H1 (cell line): ENCODE measurements at regions not wholly inside any gene's neighbourhood (a gene's known extent, or its start where the extent isn't known, plus 50 kb on each side); places are given as distances from the start of the nearest gene placed in this dataset.

Source experiments
- EZH2 ChIP-seq: fragments of 200-600 bp; sonication (generic); IDR thresholded peaks from 2 replicates; pipeline ENCODE4 v1.7.1; 2012; ENCODE audit warnings: low read depth, mild to moderate bottlenecking, moderate library complexity, low read length, inconsistent platforms; ENCODE audit not compliant: severe bottlenecking
- KDM4A ChIP-seq: IDR thresholded peaks from one replicate; pipeline ENCODE4 v1.7.1; 2012; ENCODE audit warnings: low read depth, mild to moderate bottlenecking, moderate library complexity, low read length, inconsistent platforms; ENCODE audit not compliant: severe bottlenecking
- POLR2A ChIP-seq, 2 experiments: IDR thresholded peaks; 1 replicate in 1 of 2; 2 replicates in 1 of 2; pipeline ENCODE4 v1.6.1; 2011; ENCODE audit warnings: low read depth in 2 of 2, low read length in 2 of 2, mild to moderate bottlenecking in 2 of 2; ENCODE audit errors: control extremely low read depth in 1 of 2
- RFX5 ChIP-seq: IDR thresholded peaks from 2 replicates; pipeline ENCODE4 v1.6.1; 2011; ENCODE audit warnings: low read depth, low read length, improper control_type of control experiment, borderline replicate concordance
- TF ChIP-seq, protein P1 (sequence below): fragments of 300-600 bp; sonication (generic); IDR thresholded peaks from 2 replicates; pipeline ENCODE4 v1.7.1; 2012; ENCODE audit warnings: low read length, moderate library complexity, mild to moderate bottlenecking, inconsistent platforms; ENCODE audit not compliant: insufficient replicate concordance
- TF ChIP-seq, protein P2 (sequence below): IDR thresholded peaks from 2 replicates; pipeline ENCODE4 v1.6.1; 2011; ENCODE audit warnings: low read depth, mild to moderate bottlenecking, low read length; ENCODE audit not compliant: insufficient read depth

DNA sequence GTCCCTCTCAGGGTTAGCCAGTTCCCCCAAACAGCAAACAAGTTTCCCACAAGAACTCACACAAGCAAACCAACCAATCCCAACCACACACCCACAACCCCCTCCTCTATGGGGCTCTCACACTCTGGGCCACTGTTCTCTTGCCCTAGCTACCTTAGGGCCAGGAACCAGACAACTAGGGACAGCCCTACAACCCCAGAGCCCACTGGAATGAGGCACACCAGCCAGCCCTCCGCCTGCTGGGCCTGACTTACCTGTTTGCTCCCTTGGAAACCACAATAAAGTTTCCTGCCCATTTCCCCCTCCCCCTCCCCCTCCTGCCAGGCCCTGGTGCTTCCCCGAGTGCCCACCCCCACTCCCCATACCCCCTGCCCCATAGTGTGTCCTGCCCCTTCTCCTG, 132.6 kb downstream of the WDR11 start (continued):
- TF ChIP-seq, protein P1, sequence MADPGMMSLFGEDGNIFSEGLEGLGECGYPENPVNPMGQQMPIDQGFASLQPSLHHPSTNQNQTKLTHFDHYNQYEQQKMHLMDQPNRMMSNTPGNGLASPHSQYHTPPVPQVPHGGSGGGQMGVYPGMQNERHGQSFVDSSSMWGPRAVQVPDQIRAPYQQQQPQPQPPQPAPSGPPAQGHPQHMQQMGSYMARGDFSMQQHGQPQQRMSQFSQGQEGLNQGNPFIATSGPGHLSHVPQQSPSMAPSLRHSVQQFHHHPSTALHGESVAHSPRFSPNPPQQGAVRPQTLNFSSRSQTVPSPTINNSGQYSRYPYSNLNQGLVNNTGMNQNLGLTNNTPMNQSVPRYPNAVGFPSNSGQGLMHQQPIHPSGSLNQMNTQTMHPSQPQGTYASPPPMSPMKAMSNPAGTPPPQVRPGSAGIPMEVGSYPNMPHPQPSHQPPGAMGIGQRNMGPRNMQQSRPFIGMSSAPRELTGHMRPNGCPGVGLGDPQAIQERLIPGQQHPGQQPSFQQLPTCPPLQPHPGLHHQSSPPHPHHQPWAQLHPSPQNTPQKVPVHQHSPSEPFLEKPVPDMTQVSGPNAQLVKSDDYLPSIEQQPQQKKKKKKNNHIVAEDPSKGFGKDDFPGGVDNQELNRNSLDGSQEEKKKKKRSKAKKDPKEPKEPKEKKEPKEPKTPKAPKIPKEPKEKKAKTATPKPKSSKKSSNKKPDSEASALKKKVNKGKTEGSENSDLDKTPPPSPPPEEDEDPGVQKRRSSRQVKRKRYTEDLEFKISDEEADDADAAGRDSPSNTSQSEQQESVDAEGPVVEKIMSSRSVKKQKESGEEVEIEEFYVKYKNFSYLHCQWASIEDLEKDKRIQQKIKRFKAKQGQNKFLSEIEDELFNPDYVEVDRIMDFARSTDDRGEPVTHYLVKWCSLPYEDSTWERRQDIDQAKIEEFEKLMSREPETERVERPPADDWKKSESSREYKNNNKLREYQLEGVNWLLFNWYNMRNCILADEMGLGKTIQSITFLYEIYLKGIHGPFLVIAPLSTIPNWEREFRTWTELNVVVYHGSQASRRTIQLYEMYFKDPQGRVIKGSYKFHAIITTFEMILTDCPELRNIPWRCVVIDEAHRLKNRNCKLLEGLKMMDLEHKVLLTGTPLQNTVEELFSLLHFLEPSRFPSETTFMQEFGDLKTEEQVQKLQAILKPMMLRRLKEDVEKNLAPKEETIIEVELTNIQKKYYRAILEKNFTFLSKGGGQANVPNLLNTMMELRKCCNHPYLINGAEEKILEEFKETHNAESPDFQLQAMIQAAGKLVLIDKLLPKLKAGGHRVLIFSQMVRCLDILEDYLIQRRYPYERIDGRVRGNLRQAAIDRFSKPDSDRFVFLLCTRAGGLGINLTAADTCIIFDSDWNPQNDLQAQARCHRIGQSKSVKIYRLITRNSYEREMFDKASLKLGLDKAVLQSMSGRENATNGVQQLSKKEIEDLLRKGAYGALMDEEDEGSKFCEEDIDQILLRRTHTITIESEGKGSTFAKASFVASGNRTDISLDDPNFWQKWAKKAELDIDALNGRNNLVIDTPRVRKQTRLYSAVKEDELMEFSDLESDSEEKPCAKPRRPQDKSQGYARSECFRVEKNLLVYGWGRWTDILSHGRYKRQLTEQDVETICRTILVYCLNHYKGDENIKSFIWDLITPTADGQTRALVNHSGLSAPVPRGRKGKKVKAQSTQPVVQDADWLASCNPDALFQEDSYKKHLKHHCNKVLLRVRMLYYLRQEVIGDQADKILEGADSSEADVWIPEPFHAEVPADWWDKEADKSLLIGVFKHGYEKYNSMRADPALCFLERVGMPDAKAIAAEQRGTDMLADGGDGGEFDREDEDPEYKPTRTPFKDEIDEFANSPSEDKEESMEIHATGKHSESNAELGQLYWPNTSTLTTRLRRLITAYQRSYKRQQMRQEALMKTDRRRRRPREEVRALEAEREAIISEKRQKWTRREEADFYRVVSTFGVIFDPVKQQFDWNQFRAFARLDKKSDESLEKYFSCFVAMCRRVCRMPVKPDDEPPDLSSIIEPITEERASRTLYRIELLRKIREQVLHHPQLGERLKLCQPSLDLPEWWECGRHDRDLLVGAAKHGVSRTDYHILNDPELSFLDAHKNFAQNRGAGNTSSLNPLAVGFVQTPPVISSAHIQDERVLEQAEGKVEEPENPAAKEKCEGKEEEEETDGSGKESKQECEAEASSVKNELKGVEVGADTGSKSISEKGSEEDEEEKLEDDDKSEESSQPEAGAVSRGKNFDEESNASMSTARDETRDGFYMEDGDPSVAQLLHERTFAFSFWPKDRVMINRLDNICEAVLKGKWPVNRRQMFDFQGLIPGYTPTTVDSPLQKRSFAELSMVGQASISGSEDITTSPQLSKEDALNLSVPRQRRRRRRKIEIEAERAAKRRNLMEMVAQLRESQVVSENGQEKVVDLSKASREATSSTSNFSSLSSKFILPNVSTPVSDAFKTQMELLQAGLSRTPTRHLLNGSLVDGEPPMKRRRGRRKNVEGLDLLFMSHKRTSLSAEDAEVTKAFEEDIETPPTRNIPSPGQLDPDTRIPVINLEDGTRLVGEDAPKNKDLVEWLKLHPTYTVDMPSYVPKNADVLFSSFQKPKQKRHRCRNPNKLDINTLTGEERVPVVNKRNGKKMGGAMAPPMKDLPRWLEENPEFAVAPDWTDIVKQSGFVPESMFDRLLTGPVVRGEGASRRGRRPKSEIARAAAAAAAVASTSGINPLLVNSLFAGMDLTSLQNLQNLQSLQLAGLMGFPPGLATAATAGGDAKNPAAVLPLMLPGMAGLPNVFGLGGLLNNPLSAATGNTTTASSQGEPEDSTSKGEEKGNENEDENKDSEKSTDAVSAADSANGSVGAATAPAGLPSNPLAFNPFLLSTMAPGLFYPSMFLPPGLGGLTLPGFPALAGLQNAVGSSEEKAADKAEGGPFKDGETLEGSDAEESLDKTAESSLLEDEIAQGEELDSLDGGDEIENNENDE: no peak
- TF ChIP-seq POLR2A (IDR thresholded peaks at IDR 0.05; ENCODE audit: control extremely low read depth in 1 of 2, low read depth in 2 of 2, low read length in 2 of 2) (no peak), RFX5 (no peak), EZH2 (no peak), KDM4A (no peak)
- TF ChIP-seq, protein P2, sequence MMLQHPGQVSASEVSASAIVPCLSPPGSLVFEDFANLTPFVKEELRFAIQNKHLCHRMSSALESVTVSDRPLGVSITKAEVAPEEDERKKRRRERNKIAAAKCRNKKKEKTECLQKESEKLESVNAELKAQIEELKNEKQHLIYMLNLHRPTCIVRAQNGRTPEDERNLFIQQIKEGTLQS: no peak
